ENCODE measurements at regions not wholly inside any gene's neighbourhood (a gene's known extent, or its start where the extent isn't known, plus 50 kb on each side); places are given as distances from the start of the nearest gene placed in this dataset.

DNA sequence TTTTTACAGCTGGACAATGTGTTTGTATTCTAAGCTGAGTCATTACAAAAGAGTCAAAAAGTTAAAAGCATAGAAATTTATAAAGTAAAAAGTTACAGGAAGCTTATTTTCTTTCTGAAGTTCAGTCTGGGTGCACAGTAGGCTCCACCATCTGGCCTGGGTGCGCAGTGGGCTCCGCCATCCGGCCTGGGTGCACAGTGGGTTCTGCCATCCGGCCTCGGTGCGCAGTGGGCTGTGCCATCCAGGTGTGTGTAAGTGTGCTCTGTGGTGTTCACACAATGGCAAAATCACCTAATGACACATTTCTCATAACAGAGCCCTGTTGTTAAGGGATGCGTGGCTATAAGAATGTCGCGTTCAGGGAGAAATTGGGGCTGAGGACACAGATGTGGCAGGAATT, 195.5 kb downstream of the ANKRD30B start:
- TF ChIP-seq, protein P1, sequence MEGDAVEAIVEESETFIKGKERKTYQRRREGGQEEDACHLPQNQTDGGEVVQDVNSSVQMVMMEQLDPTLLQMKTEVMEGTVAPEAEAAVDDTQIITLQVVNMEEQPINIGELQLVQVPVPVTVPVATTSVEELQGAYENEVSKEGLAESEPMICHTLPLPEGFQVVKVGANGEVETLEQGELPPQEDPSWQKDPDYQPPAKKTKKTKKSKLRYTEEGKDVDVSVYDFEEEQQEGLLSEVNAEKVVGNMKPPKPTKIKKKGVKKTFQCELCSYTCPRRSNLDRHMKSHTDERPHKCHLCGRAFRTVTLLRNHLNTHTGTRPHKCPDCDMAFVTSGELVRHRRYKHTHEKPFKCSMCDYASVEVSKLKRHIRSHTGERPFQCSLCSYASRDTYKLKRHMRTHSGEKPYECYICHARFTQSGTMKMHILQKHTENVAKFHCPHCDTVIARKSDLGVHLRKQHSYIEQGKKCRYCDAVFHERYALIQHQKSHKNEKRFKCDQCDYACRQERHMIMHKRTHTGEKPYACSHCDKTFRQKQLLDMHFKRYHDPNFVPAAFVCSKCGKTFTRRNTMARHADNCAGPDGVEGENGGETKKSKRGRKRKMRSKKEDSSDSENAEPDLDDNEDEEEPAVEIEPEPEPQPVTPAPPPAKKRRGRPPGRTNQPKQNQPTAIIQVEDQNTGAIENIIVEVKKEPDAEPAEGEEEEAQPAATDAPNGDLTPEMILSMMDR (conservative IDR thresholded peaks at IDR 0.05; ENCODE audit: low read length), result no peak
- TF ChIP-seq EZH2phosphoT487 (IDR thresholded peaks at IDR 0.05; ENCODE audit: borderline replicate concordance, low read depth, low read length), result no peak

Data from OCI-LY7 (cell line).